Adrenal gland (tissue), 9 donors: ENCODE measurements at regions not wholly inside any gene's neighbourhood (a gene's known extent, or its start where the extent isn't known, plus 50 kb on each side); places are given as distances from the start of the nearest gene placed in this dataset.
A peak's percentile ranks its signal among the peaks of the same experiment; 100 is the strongest.

Experiments used
- DNase-seq, 7 donors: peaks; one replicate each; pipeline ENCODE4 v3.0.0-alpha.2; 2019 to 2020
- H3K27ac ChIP-seq, 5 donors: fragments of 200-600 bp; sonication (generic) in 4 of 5; 1 replicate in 3 of 5; 2 replicates in 2 of 5; pipeline versions ENCODE4 v1.5.1 to v1.8.0; 2016 to 2020; ENCODE audit warnings: mild to moderate bottlenecking in 1 of 5
- H3K27me3 ChIP-seq: fragments of 200-600 bp; 2 replicates; pipeline ENCODE4 v1.8.0; 2021
- H3K36me3 ChIP-seq, 2 donors: fragments of 200-600 bp; replicated peaks in 1 of 2; 1 replicate in 1 of 2; 2 replicates in 1 of 2; pipeline versions ENCODE4 v1.5.1 to v1.8.0; 2018 to 2022
- H3K4me1 ChIP-seq, 2 donors: fragments of 200-600 bp; replicated peaks in 1 of 2; 1 replicate in 1 of 2; 2 replicates in 1 of 2; pipeline versions ENCODE4 v1.5.1 to v1.8.0; 2018 to 2021
- H3K4me3 ChIP-seq, 4 donors: fragments of 200-600 bp; sonication (generic) in 3 of 4; one replicate each; pipeline ENCODE4 v1.5.1; 2016 to 2018
- H3K9me3 ChIP-seq, 3 donors: fragments of 200-600 bp; sonication (generic) in 1 of 3; replicated peaks in 1 of 3; 1 replicate in 2 of 3; 2 replicates in 1 of 3; pipeline versions ENCODE4 v1.5.1 to v1.8.0; 2016 to 2021
- POLR2A ChIP-seq, 2 donors: fragments of 450-650 bp; IDR thresholded peaks; one replicate each; pipeline ENCODE4 v1.6.1; 2017; ENCODE audit warnings: antibody characterized with exemption in 2 of 2, mild to moderate bottlenecking in 2 of 2, moderate library complexity in 1 of 2
- WGBS, 4 donors: extraction: QIAGEN DNeasy Blood & Tissue Kit in 2 of 4; methylation state at CpG; one replicate each; pipeline versions ENCODE4 v1.1.5 to v1.1.7; 2013 to 2017; 5-methylcytosine and 5-hydroxymethylcytosine counted together
- intact Hi-C, 2 donors: fragments of 100-400 bp; cut with DNase I; formaldehyde crosslinking; loops; one replicate each; pipeline versions ENCODE4 v1.14.1 to v1.15.0; 2022 to 2023
- TF ChIP-seq, protein P1 (sequence below), 6 experiments: fragments of 450-650 bp in 4 of 6; fragments of 200-600 bp in 2 of 6; sonication (generic) in 1 of 6; IDR thresholded peaks; 1 replicate in 5 of 6; 2 replicates in 1 of 6; pipeline versions ENCODE4 v1.5.1 to v1.8.0; 2016 to 2021; ENCODE audit warnings: antibody characterized with exemption in 6 of 6, mild to moderate bottlenecking in 2 of 6, moderate library complexity in 1 of 6
- donor health status: healthy with polysubstance abuse.
- donor health status: Bipolar disorder and iron deficiency.
- donor health status: DM: yes; HTN: yes; CAD: no.
- donor health status: DM: no; HTN: no; CAD: no.
- donor health status: DM: no; HTN: no; CAD: no.

DNA sequence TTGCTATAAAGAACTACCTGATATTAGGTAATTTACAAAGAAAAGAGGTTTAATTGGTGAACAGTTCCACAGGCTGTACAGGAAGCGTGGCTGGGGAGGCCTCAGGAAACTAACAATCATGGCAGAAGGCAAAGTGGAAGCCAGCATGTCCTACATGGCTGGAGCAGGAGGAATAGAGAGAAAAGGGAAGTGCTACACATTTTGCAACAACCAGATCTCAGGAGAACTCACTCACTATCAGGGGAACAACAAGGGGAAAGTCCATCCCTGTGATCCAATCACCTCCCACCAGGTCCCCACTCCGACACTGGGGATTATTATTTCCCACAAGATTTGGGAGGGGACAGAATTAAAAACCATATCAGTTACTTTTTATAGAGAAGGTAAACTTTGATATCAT lies 273.5 kb upstream of the MMADHC start:
- H3K4me1 ChIP-seq = no peaks in the 10 kb centered on the region
- no peaks in the 10 kb centered on the region for H3K36me3 ChIP-seq
- H3K27ac ChIP-seq = peak overlapping the region in 2 of 5 donors; percentile 7 to 50
- intact Hi-C loops = no loop called here
- DNase-seq = no peak
- no peaks in the 10 kb centered on the region for H3K27me3 ChIP-seq
- no peaks in the 10 kb centered on the region for H3K9me3 ChIP-seq
- WGBS, 4 donors = 86 to 94% (median 91%) methylated on average over 2 of the region's 2 CpGs
- TF ChIP-seq, protein P1, sequence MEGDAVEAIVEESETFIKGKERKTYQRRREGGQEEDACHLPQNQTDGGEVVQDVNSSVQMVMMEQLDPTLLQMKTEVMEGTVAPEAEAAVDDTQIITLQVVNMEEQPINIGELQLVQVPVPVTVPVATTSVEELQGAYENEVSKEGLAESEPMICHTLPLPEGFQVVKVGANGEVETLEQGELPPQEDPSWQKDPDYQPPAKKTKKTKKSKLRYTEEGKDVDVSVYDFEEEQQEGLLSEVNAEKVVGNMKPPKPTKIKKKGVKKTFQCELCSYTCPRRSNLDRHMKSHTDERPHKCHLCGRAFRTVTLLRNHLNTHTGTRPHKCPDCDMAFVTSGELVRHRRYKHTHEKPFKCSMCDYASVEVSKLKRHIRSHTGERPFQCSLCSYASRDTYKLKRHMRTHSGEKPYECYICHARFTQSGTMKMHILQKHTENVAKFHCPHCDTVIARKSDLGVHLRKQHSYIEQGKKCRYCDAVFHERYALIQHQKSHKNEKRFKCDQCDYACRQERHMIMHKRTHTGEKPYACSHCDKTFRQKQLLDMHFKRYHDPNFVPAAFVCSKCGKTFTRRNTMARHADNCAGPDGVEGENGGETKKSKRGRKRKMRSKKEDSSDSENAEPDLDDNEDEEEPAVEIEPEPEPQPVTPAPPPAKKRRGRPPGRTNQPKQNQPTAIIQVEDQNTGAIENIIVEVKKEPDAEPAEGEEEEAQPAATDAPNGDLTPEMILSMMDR (IDR thresholded peaks at IDR 0.05) = no peak
- TF ChIP-seq POLR2A (IDR thresholded peaks at IDR 0.05) = no peak
- no peak overlapping the region for H3K4me3 ChIP-seq

DNA sequence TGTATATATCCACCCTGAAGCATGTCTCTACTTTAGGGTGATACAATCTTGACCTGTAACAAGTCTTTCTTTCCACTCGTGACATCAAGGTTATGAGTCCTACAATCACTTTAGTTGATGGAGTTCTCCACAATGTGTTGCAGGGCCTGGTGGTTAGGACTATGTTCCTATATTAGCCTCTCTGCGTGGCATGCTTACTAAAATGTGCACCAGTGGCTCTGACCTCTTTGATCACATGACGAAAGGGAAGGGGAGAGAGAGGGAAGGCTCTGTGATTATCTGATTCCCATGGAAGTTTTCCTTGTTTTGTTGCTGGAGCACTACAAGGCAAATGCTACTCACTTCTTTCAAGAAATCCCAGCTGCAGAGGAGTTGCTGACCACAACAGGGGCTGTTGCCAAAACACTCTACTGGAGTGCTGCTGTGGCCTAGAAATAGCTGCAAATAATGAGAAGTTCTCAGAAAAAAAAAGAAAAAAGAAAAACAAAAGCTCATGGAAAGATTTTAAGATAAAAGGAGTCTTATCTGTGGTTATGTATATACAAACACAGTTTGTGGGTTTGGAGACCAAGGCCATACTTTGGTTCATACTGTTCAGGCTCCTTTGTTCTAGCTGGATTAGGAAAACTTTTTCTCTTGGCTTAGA lies 272.8 kb upstream of the MMADHC start:
- peak overlapping the region in 3 of 5 donors; percentile 13 to 50 (median 47) for H3K27ac ChIP-seq
- no peaks in the 10 kb centered on the region for H3K36me3 ChIP-seq
- intact Hi-C loops = no loop called here
- H3K27me3 ChIP-seq = no peaks in the 10 kb centered on the region
- 46 to 64% (median 52%) methylated on average over 3 of the region's 3 CpGs for WGBS, 4 donors
- DNase-seq = peak; percentile 26 to 59 (median 43)
- no peaks in the 10 kb centered on the region for H3K9me3 ChIP-seq
- TF ChIP-seq, protein P1 (IDR thresholded peaks at IDR 0.05) = no peak
- TF ChIP-seq POLR2A (IDR thresholded peaks at IDR 0.05) = no peak
- H3K4me3 ChIP-seq = no peak overlapping the region
- H3K4me1 ChIP-seq = no peaks in the 10 kb centered on the region

DNA sequence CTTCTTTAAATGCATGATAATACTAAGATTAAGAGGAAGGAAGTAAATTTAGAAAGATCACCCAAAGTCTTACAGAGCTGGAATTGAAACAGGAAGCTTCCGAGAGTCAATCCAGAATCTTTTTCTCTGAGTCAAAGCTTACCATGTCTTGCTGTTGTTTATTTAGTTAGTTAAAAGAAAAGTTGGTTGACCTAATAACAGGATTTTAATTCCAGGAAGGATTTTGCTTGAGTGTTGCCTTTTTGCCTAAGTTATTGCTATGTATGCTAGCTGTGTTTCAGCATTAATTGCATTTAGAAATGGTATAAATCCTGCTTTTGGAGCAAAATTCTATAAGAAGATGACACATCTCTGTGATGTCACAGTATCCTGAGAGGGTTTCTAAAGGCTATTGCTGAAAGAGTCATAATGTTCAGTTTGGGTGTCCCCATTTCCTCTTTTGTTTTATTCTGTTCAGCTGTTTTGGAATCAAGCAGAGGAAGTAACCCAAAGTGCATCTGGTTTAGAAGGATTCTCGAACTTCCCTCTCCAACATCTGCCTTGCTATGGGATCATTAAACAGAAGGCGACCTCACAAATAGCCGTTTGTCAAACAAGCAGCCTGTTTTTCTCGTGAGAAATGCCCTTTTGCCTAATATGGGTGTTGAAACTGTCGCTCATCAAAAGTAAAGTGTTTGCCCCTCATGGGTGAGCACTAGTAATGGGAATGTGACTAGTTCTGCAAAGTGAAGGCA lies 271.5 kb upstream of the MMADHC start:
- DNase-seq = peak in 4 of 7 donors; percentile 6 to 36 (median 16)
- 45 to 60% (median 52%) methylated on average over 6 of the region's 6 CpGs for WGBS, 4 donors
- intact Hi-C loops = no loop called here
- H3K4me1 ChIP-seq = no peaks in the 10 kb centered on the region
- no peak for TF ChIP-seq POLR2A (IDR thresholded peaks at IDR 0.05)
- TF ChIP-seq, protein P1 (IDR thresholded peaks at IDR 0.05) = no peak
- H3K4me3 ChIP-seq = no peak overlapping the region
- H3K9me3 ChIP-seq = no peaks in the 10 kb centered on the region
- H3K36me3 ChIP-seq = no peaks in the 10 kb centered on the region
- H3K27ac ChIP-seq = peak overlapping the region in 2 of 5 donors; percentile 38 to 48
- no peaks in the 10 kb centered on the region for H3K27me3 ChIP-seq

DNA sequence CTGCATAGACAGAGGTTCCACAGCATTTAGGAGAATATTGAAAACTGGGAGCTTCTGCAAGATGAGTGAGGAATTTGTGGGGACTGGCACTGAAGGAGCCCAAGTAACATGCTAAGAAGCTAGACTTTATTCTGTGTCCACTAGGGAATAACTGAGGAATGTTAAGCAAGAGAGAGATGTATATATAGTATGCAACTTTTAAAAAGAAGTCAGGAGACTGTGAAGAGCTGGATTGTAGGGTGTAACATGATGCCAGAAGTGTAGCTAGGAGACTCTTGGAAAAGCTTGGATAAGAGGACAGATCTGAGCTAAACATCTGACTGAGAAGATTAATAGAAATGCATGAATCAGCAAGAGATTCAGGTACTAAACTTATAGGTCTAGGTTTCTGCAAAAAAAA lies 270.6 kb upstream of the MMADHC start:
- peak overlapping the region in 1 of 5 donors; percentile 8 for H3K27ac ChIP-seq

More for the DNA sequence above, 270.6 kb upstream of the MMADHC start:
- no peak for TF ChIP-seq POLR2A (IDR thresholded peaks at IDR 0.05)
- TF ChIP-seq, protein P1 (IDR thresholded peaks at IDR 0.05) = no peak
- H3K36me3 ChIP-seq = no peaks in the 10 kb centered on the region
- intact Hi-C loops = no loop called here
- H3K4me3 ChIP-seq = no peak overlapping the region
- no peak for DNase-seq
- H3K9me3 ChIP-seq = no peaks in the 10 kb centered on the region
- no peaks in the 10 kb centered on the region for H3K4me1 ChIP-seq
- H3K27me3 ChIP-seq = no peaks in the 10 kb centered on the region
